Uterus (tissue), 3 donors: ENCODE measurements at regions not wholly inside any gene's neighbourhood (a gene's known extent, or its start where the extent isn't known, plus 50 kb on each side); places are given as distances from the start of the nearest gene placed in this dataset.

Source experiments
- DNase-seq, 2 donors: peaks; one replicate each; pipeline ENCODE4 v3.0.0-alpha.2; 2019 to 2020
- H3K27ac ChIP-seq, 2 donors: fragments of 200-600 bp; sonication (generic); 1 replicate in 1 of 2; 2 replicates in 1 of 2; pipeline ENCODE4 v1.5.1; 2016 to 2018
- H3K27me3 ChIP-seq, 2 donors: fragments of 200-600 bp; sonication (generic); one replicate each; pipeline ENCODE4 v1.5.1; 2018 to 2019; ENCODE audit warnings: control low read depth in 1 of 2
- H3K36me3 ChIP-seq, 2 donors: fragments of 200-600 bp; sonication (generic); one replicate each; pipeline ENCODE4 v1.5.1; 2019; ENCODE audit warnings: control low read depth in 1 of 2
- H3K4me1 ChIP-seq, 2 donors: fragments of 200-600 bp; sonication (generic); one replicate each; pipeline ENCODE4 v1.5.1; 2018 to 2019; ENCODE audit warnings: control low read depth in 1 of 2
- H3K4me3 ChIP-seq, 2 donors: fragments of 200-600 bp; sonication (generic); 1 replicate in 1 of 2; 2 replicates in 1 of 2; pipeline ENCODE4 v1.5.1; 2018 to 2019; ENCODE audit warnings: mild to moderate bottlenecking in 1 of 2
- H3K9me3 ChIP-seq, 2 donors: fragments of 200-600 bp; sonication (generic); one replicate each; pipeline ENCODE4 v1.5.1; 2019; ENCODE audit warnings: control low read depth in 1 of 2
- CTCF ChIP-seq, 4 experiments: fragments of 200-600 bp in 2 of 4; fragments of 450-650 bp in 2 of 4; sonication (generic) in 2 of 4; IDR thresholded peaks; one replicate each; pipeline ENCODE4 v1.5.1; 2016 to 2019; ENCODE audit warnings: antibody characterized with exemption in 4 of 4, mild to moderate bottlenecking in 2 of 4, moderate library complexity in 1 of 4
- POLR2A ChIP-seq, 2 donors: fragments of 450-650 bp; IDR thresholded peaks; one replicate each; pipeline ENCODE4 v1.6.1; 2016; ENCODE audit warnings: antibody characterized with exemption in 2 of 2, mild to moderate bottlenecking in 1 of 2, moderate library complexity in 1 of 2
- intact Hi-C: fragments of 100-400 bp; cut with DNase I; formaldehyde crosslinking; loops from one replicate; pipeline ENCODE4 v1.15.1; 2023; ENCODE audit warnings: low total_unique reads
- donor health status: DM: yes; HTN: yes; CAD: no.

GRCh38 chr3:147187687-147188086 is 218.7 kb downstream of the ZIC4 start:
- Histone ChIP-seq H3K4me1 (no peaks in the 10 kb centered on the region), H3K36me3 (no peaks in the 10 kb centered on the region), H3K27me3 (no peaks in the 10 kb centered on the region), H3K27ac (no peak overlapping the region), H3K4me3 (no peak overlapping the region), H3K9me3 (no peaks in the 10 kb centered on the region)
- intact Hi-C loops: no loop called here
- no peak for TF ChIP-seq CTCF (IDR thresholded peaks at IDR 0.05)
- TF ChIP-seq POLR2A (IDR thresholded peaks at IDR 0.05): no peak
- DNase-seq: no peak

- TF ChIP-seq POLR2A (IDR thresholded peaks at IDR 0.05) (no peak), CTCF (IDR thresholded peaks at IDR 0.05) (no peak)
- no peak for DNase-seq
- no peaks in the 10 kb centered on the region for H3K4me1 ChIP-seq
- no peaks in the 10 kb centered on the region for H3K27me3 ChIP-seq
- H3K36me3 ChIP-seq: no peaks in the 10 kb centered on the region
- no peaks in the 10 kb centered on the region for H3K9me3 ChIP-seq
- intact Hi-C loops: no loop called here
- H3K27ac ChIP-seq: no peak overlapping the region
- H3K4me3 ChIP-seq: no peak overlapping the region
Observed at GRCh38 chr3:147185781-147186180, 220.6 kb downstream of the ZIC4 start.

GRCh38 chr3:147184794-147185193 is 221.5 kb downstream of the ZIC4 start:
- H3K4me1 ChIP-seq: no peaks in the 10 kb centered on the region
- intact Hi-C loops: no loop called here
- TF ChIP-seq CTCF (IDR thresholded peaks at IDR 0.05) (no peak), POLR2A (IDR thresholded peaks at IDR 0.05) (no peak)
- H3K27me3 ChIP-seq: no peaks in the 10 kb centered on the region
- H3K27ac ChIP-seq: no peak overlapping the region
- no peaks in the 10 kb centered on the region for H3K9me3 ChIP-seq
- DNase-seq: no peak
- H3K36me3 ChIP-seq: no peaks in the 10 kb centered on the region
- no peak overlapping the region for H3K4me3 ChIP-seq

- TF ChIP-seq CTCF (IDR thresholded peaks at IDR 0.05) (no peak), POLR2A (IDR thresholded peaks at IDR 0.05) (no peak)
- Histone ChIP-seq H3K27me3 (no peaks in the 10 kb centered on the region), H3K9me3 (no peaks in the 10 kb centered on the region), H3K36me3 (no peaks in the 10 kb centered on the region), H3K4me3 (no peak overlapping the region), H3K4me1 (no peaks in the 10 kb centered on the region), H3K27ac (no peak overlapping the region)
- DNase-seq: no peak
- intact Hi-C loops: no loop called here
Observed at GRCh38 chr3:147173257-147173656, 233.1 kb downstream of the ZIC4 start.

- H3K9me3 ChIP-seq: no peaks in the 10 kb centered on the region
- no peak for DNase-seq
- intact Hi-C loops: no loop called here
Observed at GRCh38 chr3:147162743-147163142, 243.6 kb downstream of the ZIC4 start.

More at GRCh38 chr3:147162743-147163142, 243.6 kb downstream of the ZIC4 start:
- Histone ChIP-seq H3K27ac (no peak overlapping the region), H3K4me1 (no peaks in the 10 kb centered on the region), H3K4me3 (no peak overlapping the region), H3K36me3 (no peaks in the 10 kb centered on the region), H3K27me3 (no peaks in the 10 kb centered on the region)
- no peak for TF ChIP-seq CTCF (IDR thresholded peaks at IDR 0.05)
- TF ChIP-seq POLR2A (IDR thresholded peaks at IDR 0.05): no peak
